HCT116 (cell line): ENCODE measurements at regions not wholly inside any gene's neighbourhood (a gene's known extent, or its start where the extent isn't known, plus 50 kb on each side); places are given as distances from the start of the nearest gene placed in this dataset.

Source experiments
- ATAC-seq: fragments of 200-7000 bp; cut with Tn5 transposase; 2 replicates; pipeline ENCODE4 v1.9.1; 2020; ENCODE audit warnings: mild to moderate bottlenecking, moderate library complexity
- BruUV-seq: library from RNA; stranded (reverse); fragments of 400-500 nt; replicated peaks from 2 replicates; lab custom pipeline; 2021; lab: Mats Ljungman, UMichigan
- CTCF ChIA-PET: fragments of 300-600 bp; sonication (Branson Sonifier 250); formaldehyde crosslinking; loops from one replicate; lab custom pipeline; 2021; ENCODE audit warnings: antibody characterized with exemption; lab: Charles Lee
- POLR2A ChIA-PET: fragments of 300-600, 350-600 bp; sonication (Branson Sonifier 250); formaldehyde crosslinking; loops from one replicate; lab custom pipeline; 2021; ENCODE audit warnings: antibody characterized with exemption; lab: Charles Lee
- RAD21 ChIA-PET, 2 experiments: fragments of 300-600 bp; sonication (Branson Sonifier 250); formaldehyde crosslinking; loops; one replicate each; lab custom pipeline; 2023; ENCODE audit warnings: low total read pairs in 2 of 2; ENCODE audit not compliant: uncharacterized antibody in 2 of 2, unreplicated experiment in 2 of 2, low non-redundant PET in 1 of 2; lab: Charles Lee
- DNase-seq: peaks from one replicate; pipeline ENCODE4 v3.0.0-alpha.2; 2010; ENCODE audit warnings: low read depth, low spot score
- H2AFZ ChIP-seq: fragments of 200-600 bp; shearing (Covaris generic), sonication (generic); 2 replicates; pipeline ENCODE4 v1.6.1; 2017; ENCODE audit warnings: low read depth, mixed run types, mixed read lengths, antibody characterized with exemption, low read length; ENCODE audit not compliant: poor library complexity, severe bottlenecking
- H3K27ac ChIP-seq: 2 replicates; pipeline ENCODE4 v1.5.1; 2012; ENCODE audit warnings: low read depth, low read length
- H3K27me3 ChIP-seq: fragments of 200-600 bp; sonication (generic); 2 replicates; pipeline ENCODE4 v1.6.1; 2016; ENCODE audit warnings: mixed run types, low read length, mixed read lengths; ENCODE audit not compliant: insufficient read depth
- H3K36me3 ChIP-seq, 2 experiments: fragments of 200-500 bp in 1 of 2; fragments of 200-600 bp in 1 of 2; sonication (Bioruptor generic) in 1 of 2; sonication (generic) in 1 of 2; 2 replicates each; pipeline versions ENCODE4 v1.5.1 to v1.6.1; 2014 to 2016; ENCODE audit warnings: low read length in 2 of 2, inconsistent platforms in 1 of 2, mixed read lengths in 1 of 2, mixed run types in 1 of 2; ENCODE audit not compliant: insufficient read depth in 2 of 2, control insufficient read depth in 1 of 2
- H3K4me1 ChIP-seq, 2 experiments: fragments of 200-600 bp in 1 of 2; sonication (generic) in 1 of 2; 2 replicates each; pipeline versions ENCODE4 v1.5.1 to v1.6.1; 2012 to 2017; ENCODE audit warnings: low read length in 2 of 2, inconsistent platforms in 1 of 2, mild to moderate bottlenecking in 1 of 2, mixed read lengths in 1 of 2, mixed run types in 1 of 2, moderate library complexity in 1 of 2; ENCODE audit not compliant: insufficient read depth in 2 of 2, control insufficient read depth in 1 of 2
- H3K4me2 ChIP-seq: fragments of 200-600 bp; sonication (generic); 2 replicates; pipeline ENCODE4 v1.6.1; 2017; ENCODE audit warnings: mixed run types, low read length, mixed read lengths
- H3K4me3 ChIP-seq, 2 experiments: fragments of 200-600 bp in 1 of 2; sonication (generic) in 1 of 2; replicated peaks in 1 of 2; 2 replicates each; pipeline ENCODE4 v1.5.1; 2011 to 2016; ENCODE audit warnings: low read length in 2 of 2, control low read depth in 1 of 2, low read depth in 1 of 2, mild to moderate bottlenecking in 1 of 2, mixed read lengths in 1 of 2, mixed run types in 1 of 2
- H3K79me2 ChIP-seq: fragments of 200-600 bp; sonication (generic); 2 replicates; pipeline ENCODE4 v1.6.1; 2017; ENCODE audit warnings: mild to moderate bottlenecking, mixed run types, low read length, moderate library complexity, mixed read lengths; ENCODE audit not compliant: insufficient read depth
- H3K9ac ChIP-seq: fragments of 200-600 bp; sonication (generic); 2 replicates; pipeline ENCODE4 v1.6.1; 2016; ENCODE audit warnings: low read length, mixed read lengths
- H3K9me2 ChIP-seq: fragments of 200-600 bp; sonication (generic), shearing (Covaris generic); 2 replicates; pipeline ENCODE4 v1.6.1; 2017; ENCODE audit warnings: mixed run types, mild to moderate bottlenecking, moderate library complexity; ENCODE audit not compliant: insufficient read depth
- H3K9me3 ChIP-seq, 2 experiments: fragments of 200-500 bp in 1 of 2; fragments of 200-600 bp in 1 of 2; sonication (Bioruptor generic) in 1 of 2; sonication (generic) in 1 of 2; 2 replicates each; pipeline ENCODE4 v1.6.1; 2014 to 2017; ENCODE audit warnings: low read length in 2 of 2, mixed read lengths in 2 of 2, inconsistent platforms in 1 of 2, low read depth in 1 of 2, mild to moderate bottlenecking in 1 of 2, mixed run types in 1 of 2, moderate library complexity in 1 of 2; ENCODE audit not compliant: control insufficient read depth in 1 of 2, insufficient read depth in 1 of 2
- H4K20me1 ChIP-seq: fragments of 200-600 bp; sonication (generic), shearing (Covaris generic); 2 replicates; pipeline ENCODE4 v1.6.1; 2017; ENCODE audit warnings: mixed run types, mild to moderate bottlenecking, moderate library complexity; ENCODE audit not compliant: insufficient read depth
- CBX3 ChIP-seq: IDR thresholded peaks from 2 replicates; pipeline ENCODE4 v1.6.1; 2012; ENCODE audit warnings: low read depth
- CEBPB ChIP-seq: IDR thresholded peaks from 2 replicates; pipeline ENCODE4 v1.6.1; 2012; ENCODE audit warnings: low read depth
- EGR1 ChIP-seq: IDR thresholded peaks from 2 replicates; pipeline ENCODE4 v1.6.1; 2012; ENCODE audit warnings: low read depth
- ELF1 ChIP-seq: IDR thresholded peaks from 2 replicates; pipeline ENCODE4 v1.6.1; 2012; ENCODE audit warnings: low read depth, borderline replicate concordance
- EZH2 ChIP-seq: fragments of 200-600 bp; sonication (generic); IDR thresholded peaks from 2 replicates; pipeline ENCODE4 v1.6.1; 2017; ENCODE audit warnings: antibody characterized with exemption, mixed run types
- EZH2phosphoT487 ChIP-seq: fragments of 200-600 bp; IDR thresholded peaks from 2 replicates; pipeline ENCODE4 v1.6.1; 2018; ENCODE audit warnings: antibody characterized with exemption, borderline replicate concordance
- JUND ChIP-seq: IDR thresholded peaks from 2 replicates; pipeline ENCODE4 v1.6.1; 2012
- MAX ChIP-seq: IDR thresholded peaks from 2 replicates; pipeline ENCODE4 v1.6.1; 2012
- POLR2A ChIP-seq: IDR thresholded peaks from 2 replicates; pipeline ENCODE4 v1.7.0; 2011; ENCODE audit warnings: borderline replicate concordance; ENCODE audit not compliant: insufficient read depth, insufficient read length; ENCODE audit errors: extremely low read depth
- RAD21 ChIP-seq: IDR thresholded peaks from 2 replicates; pipeline ENCODE4 v1.6.1; 2012; ENCODE audit warnings: low read depth, mild to moderate bottlenecking
- SP1 ChIP-seq: IDR thresholded peaks from 2 replicates; pipeline ENCODE4 v1.6.1; 2012; ENCODE audit warnings: low read depth
- SRF ChIP-seq: IDR thresholded peaks from 2 replicates; pipeline ENCODE4 v1.6.1; 2012; ENCODE audit warnings: low read depth
- YY1 ChIP-seq: IDR thresholded peaks from 2 replicates; pipeline ENCODE4 v1.6.1; 2011; ENCODE audit warnings: low read length, low read depth, moderate library complexity, mild to moderate bottlenecking; ENCODE audit not compliant: insufficient replicate concordance; ENCODE audit errors: extremely low read depth
- ZNF274 ChIP-seq: fragments of 200-500 bp; sonication (Bioruptor generic); IDR thresholded peaks from 2 replicates; pipeline ENCODE4 v1.6.1; 2014; ENCODE audit warnings: mild to moderate bottlenecking, low read depth, low read length, inconsistent platforms
- intact Hi-C: fragments of 100-400 bp; cut with micrococcal nuclease; formaldehyde crosslinking; loops from 2 replicates; pipeline ENCODE4 v1.10.0; 2022
- TF ChIP-seq, protein P1 (sequence below): IDR thresholded peaks from 2 replicates; pipeline ENCODE4 v1.6.1; 2012; ENCODE audit warnings: low read depth
- TF ChIP-seq, protein P2 (sequence below): IDR thresholded peaks from 2 replicates; pipeline ENCODE4 v1.6.1; 2011; ENCODE audit warnings: mild to moderate bottlenecking, low read length, moderate library complexity; ENCODE audit not compliant: insufficient replicate concordance; ENCODE audit errors: extremely low read depth

GRCh38 chr3:81388191-81388590 lies 373.3 kb downstream of the GBE1 start:
- DNase-seq = no peak
- TF ChIP-seq SP1 (no peak), ELF1 (no peak), CEBPB (no peak), EZH2 (no peak), EGR1 (no peak), POLR2A (no peak), YY1 (no peak)
- H2AFZ ChIP-seq = no peak overlapping the region
- no peaks in the 10 kb centered on the region for H3K79me2 ChIP-seq
- H3K9me2 ChIP-seq = no peaks in the 10 kb centered on the region
- ChIA-PET RAD21 (no interaction called here), POLR2A (no interaction called here), CTCF (no interaction called here)
- no peak for ATAC-seq
- no peak overlapping the region for H3K4me3 ChIP-seq
- H3K27me3 ChIP-seq = no peaks in the 10 kb centered on the region; the same call in none of the 2 replicates
- H3K36me3 ChIP-seq = no peaks in the 10 kb centered on the region
- no peak overlapping the region for H3K9ac ChIP-seq
- no TSS peak for BruUV-seq
- H3K9me3 ChIP-seq = no peaks in the 10 kb centered on the region
- H3K27ac ChIP-seq = no peak overlapping the region
- no peaks in the 10 kb centered on the region for H4K20me1 ChIP-seq
- no peak overlapping the region for H3K4me2 ChIP-seq
- H3K4me1 ChIP-seq = no peaks in the 10 kb centered on the region
- intact Hi-C loops = no loop called here

DNA sequence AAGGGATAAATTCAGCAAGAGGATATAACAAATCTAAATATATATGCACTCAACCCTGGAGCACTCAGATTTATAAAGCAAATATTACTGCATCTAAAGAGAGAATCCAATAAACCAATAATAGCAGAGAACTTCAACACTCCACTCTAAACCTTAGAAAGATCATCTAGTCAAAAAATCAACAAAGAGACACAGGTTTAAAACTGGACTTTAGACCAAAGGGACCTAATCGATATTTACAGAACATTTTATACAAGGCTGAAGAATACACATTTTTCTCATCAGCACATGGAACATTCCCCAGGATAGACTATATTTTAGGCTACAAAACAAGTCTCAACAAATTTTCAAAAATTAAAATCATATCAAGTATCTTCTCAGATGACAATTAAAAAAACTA lies 379.0 kb downstream of the GBE1 start:
- no TSS peak for BruUV-seq
- TF ChIP-seq ZNF274 (no peak), POLR2A (no peak), EGR1 (no peak), ELF1 (no peak), CBX3 (no peak), RAD21 (no peak), JUND (no peak), MAX (no peak), SRF (no peak), CEBPB (no peak), EZH2 (no peak), EZH2phosphoT487 (no peak)
- TF ChIP-seq, protein P1, sequence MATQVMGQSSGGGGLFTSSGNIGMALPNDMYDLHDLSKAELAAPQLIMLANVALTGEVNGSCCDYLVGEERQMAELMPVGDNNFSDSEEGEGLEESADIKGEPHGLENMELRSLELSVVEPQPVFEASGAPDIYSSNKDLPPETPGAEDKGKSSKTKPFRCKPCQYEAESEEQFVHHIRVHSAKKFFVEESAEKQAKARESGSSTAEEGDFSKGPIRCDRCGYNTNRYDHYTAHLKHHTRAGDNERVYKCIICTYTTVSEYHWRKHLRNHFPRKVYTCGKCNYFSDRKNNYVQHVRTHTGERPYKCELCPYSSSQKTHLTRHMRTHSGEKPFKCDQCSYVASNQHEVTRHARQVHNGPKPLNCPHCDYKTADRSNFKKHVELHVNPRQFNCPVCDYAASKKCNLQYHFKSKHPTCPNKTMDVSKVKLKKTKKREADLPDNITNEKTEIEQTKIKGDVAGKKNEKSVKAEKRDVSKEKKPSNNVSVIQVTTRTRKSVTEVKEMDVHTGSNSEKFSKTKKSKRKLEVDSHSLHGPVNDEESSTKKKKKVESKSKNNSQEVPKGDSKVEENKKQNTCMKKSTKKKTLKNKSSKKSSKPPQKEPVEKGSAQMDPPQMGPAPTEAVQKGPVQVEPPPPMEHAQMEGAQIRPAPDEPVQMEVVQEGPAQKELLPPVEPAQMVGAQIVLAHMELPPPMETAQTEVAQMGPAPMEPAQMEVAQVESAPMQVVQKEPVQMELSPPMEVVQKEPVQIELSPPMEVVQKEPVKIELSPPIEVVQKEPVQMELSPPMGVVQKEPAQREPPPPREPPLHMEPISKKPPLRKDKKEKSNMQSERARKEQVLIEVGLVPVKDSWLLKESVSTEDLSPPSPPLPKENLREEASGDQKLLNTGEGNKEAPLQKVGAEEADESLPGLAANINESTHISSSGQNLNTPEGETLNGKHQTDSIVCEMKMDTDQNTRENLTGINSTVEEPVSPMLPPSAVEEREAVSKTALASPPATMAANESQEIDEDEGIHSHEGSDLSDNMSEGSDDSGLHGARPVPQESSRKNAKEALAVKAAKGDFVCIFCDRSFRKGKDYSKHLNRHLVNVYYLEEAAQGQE = no peak
- TF ChIP-seq, protein P2, sequence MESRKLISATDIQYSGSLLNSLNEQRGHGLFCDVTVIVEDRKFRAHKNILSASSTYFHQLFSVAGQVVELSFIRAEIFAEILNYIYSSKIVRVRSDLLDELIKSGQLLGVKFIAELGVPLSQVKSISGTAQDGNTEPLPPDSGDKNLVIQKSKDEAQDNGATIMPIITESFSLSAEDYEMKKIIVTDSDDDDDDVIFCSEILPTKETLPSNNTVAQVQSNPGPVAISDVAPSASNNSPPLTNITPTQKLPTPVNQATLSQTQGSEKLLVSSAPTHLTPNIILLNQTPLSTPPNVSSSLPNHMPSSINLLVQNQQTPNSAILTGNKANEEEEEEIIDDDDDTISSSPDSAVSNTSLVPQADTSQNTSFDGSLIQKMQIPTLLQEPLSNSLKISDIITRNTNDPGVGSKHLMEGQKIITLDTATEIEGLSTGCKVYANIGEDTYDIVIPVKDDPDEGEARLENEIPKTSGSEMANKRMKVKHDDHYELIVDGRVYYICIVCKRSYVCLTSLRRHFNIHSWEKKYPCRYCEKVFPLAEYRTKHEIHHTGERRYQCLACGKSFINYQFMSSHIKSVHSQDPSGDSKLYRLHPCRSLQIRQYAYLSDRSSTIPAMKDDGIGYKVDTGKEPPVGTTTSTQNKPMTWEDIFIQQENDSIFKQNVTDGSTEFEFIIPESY = no peak
- ChIA-PET RAD21 (no interaction called here), POLR2A (no interaction called here), CTCF (no interaction called here)
- Histone ChIP-seq H2AFZ (no peak overlapping the region), H3K36me3 (no peaks in the 10 kb centered on the region), H4K20me1 (no peaks in the 10 kb centered on the region; the same call in 1 of the 2 replicates), H3K4me1 (no peaks in the 10 kb centered on the region), H3K9me3 (no peaks in the 10 kb centered on the region), H3K27me3 (no peaks in the 10 kb centered on the region; the same call in none of the 2 replicates), H3K79me2 (no peaks in the 10 kb centered on the region), H3K9me2 (no peaks in the 10 kb centered on the region), H3K9ac (no peak overlapping the region), H3K27ac (no peak overlapping the region), H3K4me3 (no peak overlapping the region), H3K4me2 (no peak overlapping the region)
- ATAC-seq = no peak
- no peak for DNase-seq
- intact Hi-C loops = no loop called here
